ENCODE measurements at regions not wholly inside any gene's neighbourhood (a gene's known extent, or its start where the extent isn't known, plus 50 kb on each side); places are given as distances from the start of the nearest gene placed in this dataset.
"Not testable (repeated sequence)": the region's sequence is repeated elsewhere in the genome, so short reads cannot be mapped to it uniquely, and the experiment has no call there.

DNA sequence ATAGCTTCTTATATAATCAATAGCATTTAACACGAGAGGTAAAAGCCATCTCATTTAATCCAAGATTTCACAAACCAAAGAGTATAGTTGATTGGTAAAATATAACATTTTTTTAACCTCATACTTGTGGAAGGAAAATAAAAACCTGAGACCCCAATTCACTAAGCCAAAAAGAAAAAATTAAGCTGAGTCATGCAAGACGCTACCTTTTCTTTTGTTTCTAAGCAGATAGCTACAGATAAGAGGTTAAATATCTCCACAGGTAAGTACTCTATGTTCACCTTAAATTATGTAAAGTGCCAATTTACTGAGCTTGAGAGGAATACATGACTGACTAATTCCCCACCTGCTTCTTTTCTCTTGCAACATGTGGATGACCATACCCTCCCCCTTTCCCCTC is 656.4 kb downstream of the MECOM start:
- TF ChIP-seq, protein P1, sequence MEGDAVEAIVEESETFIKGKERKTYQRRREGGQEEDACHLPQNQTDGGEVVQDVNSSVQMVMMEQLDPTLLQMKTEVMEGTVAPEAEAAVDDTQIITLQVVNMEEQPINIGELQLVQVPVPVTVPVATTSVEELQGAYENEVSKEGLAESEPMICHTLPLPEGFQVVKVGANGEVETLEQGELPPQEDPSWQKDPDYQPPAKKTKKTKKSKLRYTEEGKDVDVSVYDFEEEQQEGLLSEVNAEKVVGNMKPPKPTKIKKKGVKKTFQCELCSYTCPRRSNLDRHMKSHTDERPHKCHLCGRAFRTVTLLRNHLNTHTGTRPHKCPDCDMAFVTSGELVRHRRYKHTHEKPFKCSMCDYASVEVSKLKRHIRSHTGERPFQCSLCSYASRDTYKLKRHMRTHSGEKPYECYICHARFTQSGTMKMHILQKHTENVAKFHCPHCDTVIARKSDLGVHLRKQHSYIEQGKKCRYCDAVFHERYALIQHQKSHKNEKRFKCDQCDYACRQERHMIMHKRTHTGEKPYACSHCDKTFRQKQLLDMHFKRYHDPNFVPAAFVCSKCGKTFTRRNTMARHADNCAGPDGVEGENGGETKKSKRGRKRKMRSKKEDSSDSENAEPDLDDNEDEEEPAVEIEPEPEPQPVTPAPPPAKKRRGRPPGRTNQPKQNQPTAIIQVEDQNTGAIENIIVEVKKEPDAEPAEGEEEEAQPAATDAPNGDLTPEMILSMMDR (IDR thresholded peaks at IDR 0.05; ENCODE audit: insufficient read depth, missing control alignments) = no peak
- DNase-seq (ENCODE audit: insufficient read length, low spot score) (no peak), FAIRE-seq (no peak)

DNA sequence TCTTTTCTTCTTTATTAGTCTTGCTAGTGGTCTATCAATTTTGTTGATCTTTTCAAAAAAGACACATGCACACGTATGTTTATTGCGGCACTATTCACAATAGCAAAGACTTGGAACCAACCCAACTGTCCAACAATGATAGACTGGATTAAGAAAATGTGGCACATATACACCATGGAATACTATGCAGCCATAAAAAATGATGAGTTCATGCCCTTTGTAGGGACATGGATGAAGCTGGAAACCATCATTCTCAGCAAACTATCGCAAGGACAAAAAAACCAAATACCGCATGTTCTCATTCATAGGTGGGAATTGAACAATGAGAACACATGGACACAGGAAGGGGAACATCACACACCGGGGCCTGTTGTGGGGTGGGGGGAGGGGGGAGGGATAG is 657.1 kb downstream of the MECOM start:
- DNase-seq (ENCODE audit: insufficient read length, low spot score); FAIRE-seq: not testable (repeated sequence)

- TF ChIP-seq, protein P1 (IDR thresholded peaks at IDR 0.05; ENCODE audit: insufficient read depth, missing control alignments) = no peak
- no peak for DNase-seq (ENCODE audit: insufficient read length, low spot score)
- no peak for FAIRE-seq
These were observed 660.8 kb downstream of the MECOM start for GRCh38 chr3:169002689-169003088.

GRCh38 chr3:168998792-168999191 is 664.7 kb downstream of the MECOM start:
- FAIRE-seq (no peak), DNase-seq (ENCODE audit: insufficient read length, low spot score) (no peak)
- TF ChIP-seq, protein P1 (IDR thresholded peaks at IDR 0.05; ENCODE audit: insufficient read depth, missing control alignments) = no peak

GRCh38 chr3:168997488-168997887 is 666.0 kb downstream of the MECOM start:
- DNase-seq (ENCODE audit: insufficient read length, low spot score) (no peak), FAIRE-seq (no peak)
- TF ChIP-seq, protein P1 (IDR thresholded peaks at IDR 0.05; ENCODE audit: insufficient read depth, missing control alignments) = no peak

- TF ChIP-seq, protein P1 (IDR thresholded peaks at IDR 0.05; ENCODE audit: insufficient read depth, missing control alignments) = no peak
- DNase-seq (ENCODE audit: insufficient read length, low spot score) (no peak), FAIRE-seq (no peak)
These were observed 666.9 kb downstream of the MECOM start for GRCh38 chr3:168996622-168997021.

DNA sequence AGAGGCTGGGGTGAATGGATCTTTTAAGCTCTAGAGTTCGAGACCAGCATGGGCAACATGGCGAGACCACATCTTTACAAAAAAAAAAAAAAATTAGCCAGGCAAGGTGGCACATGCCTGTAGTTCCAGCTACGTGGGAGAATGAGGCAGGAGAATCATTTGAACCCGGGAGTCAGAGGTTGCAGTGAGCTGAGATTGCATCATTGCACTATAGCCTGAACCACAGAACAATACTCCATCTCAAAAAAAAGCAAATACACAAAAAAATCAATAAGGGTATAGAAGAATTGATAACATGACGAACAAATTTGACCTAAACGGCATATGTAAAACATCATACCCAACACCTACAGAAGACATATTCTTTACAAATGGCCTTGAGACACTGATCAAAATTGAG is 668.4 kb downstream of the MECOM start:
- no peak for DNase-seq (ENCODE audit: insufficient read length, low spot score)
- FAIRE-seq = no peak
- TF ChIP-seq, protein P1 (IDR thresholded peaks at IDR 0.05; ENCODE audit: insufficient read depth, missing control alignments) = no peak

DNA sequence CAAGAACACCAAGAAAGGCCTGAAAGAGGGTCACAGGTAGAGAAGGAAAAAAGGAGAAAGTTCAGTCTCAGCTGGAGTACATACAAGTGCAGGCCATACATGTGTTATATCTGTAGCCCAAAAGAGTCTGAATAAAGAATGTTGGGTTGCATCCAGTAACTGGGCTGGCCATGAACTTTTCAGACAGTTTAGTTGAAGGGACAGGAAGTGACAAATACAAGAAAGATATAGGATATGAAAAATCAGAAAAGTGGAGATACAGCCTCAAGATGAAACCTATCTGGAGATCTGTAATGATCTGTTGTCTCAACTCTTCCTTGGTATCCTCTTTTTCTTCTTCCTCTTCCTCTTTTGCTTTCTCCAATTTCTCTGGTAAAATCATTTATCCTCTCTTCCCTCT is 671.7 kb downstream of the MECOM start:
- DNase-seq (ENCODE audit: insufficient read length, low spot score) = no peak
- TF ChIP-seq, protein P1 (IDR thresholded peaks at IDR 0.05; ENCODE audit: insufficient read depth, missing control alignments) = no peak
- FAIRE-seq = no peak

All from D721Med (cell line).